ENCODE measurements at regions not wholly inside any gene's neighbourhood (a gene's known extent, or its start where the extent isn't known, plus 50 kb on each side); places are given as distances from the start of the nearest gene placed in this dataset.
"Not testable (repeated sequence)": the region's sequence is repeated elsewhere in the genome, so short reads cannot be mapped to it uniquely, and the experiment has no call there.

- no peak for DNase-seq
These were observed 484.4 kb downstream of the ATP23 start for GRCh38 chr12:58425481-58426392.

GRCh38 chr12:58426437-58426836 lies 485.1 kb downstream of the ATP23 start:
- DNase-seq = not testable (repeated sequence)

- no peak for DNase-seq
These were observed 486.3 kb downstream of the LRIG3 start for GRCh38 chr12:58433959-58434358.

- no peak for DNase-seq
These were observed 485.6 kb downstream of the LRIG3 start for GRCh38 chr12:58434726-58435125.

GRCh38 chr12:58435647-58436046 lies 484.7 kb downstream of the LRIG3 start:
- no peak for DNase-seq

- no peak for DNase-seq
These were observed 478.8 kb downstream of the LRIG3 start for GRCh38 chr12:58441483-58441882.

- DNase-seq = peak in 1 of 2 experiments; percentile 31
These were observed 476.9 kb downstream of the LRIG3 start for GRCh38 chr12:58443273-58443980.

GRCh38 chr12:58443981-58444371 lies 476.3 kb downstream of the LRIG3 start:
- no peak for DNase-seq

- no peak for DNase-seq
These were observed 469.3 kb downstream of the LRIG3 start for GRCh38 chr12:58450868-58451482.

GRCh38 chr12:58452546-58452945 lies 467.8 kb downstream of the LRIG3 start:
- no peak for DNase-seq

- no peak for DNase-seq
These were observed 467.0 kb downstream of the LRIG3 start for GRCh38 chr12:58453306-58453705.

- no peak for DNase-seq
These were observed 465.2 kb downstream of the LRIG3 start for GRCh38 chr12:58455136-58455535.

GRCh38 chr12:58458102-58458501 lies 462.2 kb downstream of the LRIG3 start:
- DNase-seq = no peak

- no peak for DNase-seq
These were observed 461.1 kb downstream of the LRIG3 start for GRCh38 chr12:58459191-58459590.

- DNase-seq = no peak
These were observed 457.3 kb downstream of the LRIG3 start for GRCh38 chr12:58463051-58463450.

- DNase-seq = no peak
These were observed 454.9 kb downstream of the LRIG3 start for GRCh38 chr12:58465418-58465817.

GRCh38 chr12:58470266-58471010 lies 449.9 kb downstream of the LRIG3 start:
- no peak for DNase-seq

- peak in 1 of 2 experiments; percentile 4 for DNase-seq
These were observed 440.9 kb downstream of the LRIG3 start for GRCh38 chr12:58479401-58479800.

GRCh38 chr12:58481811-58482210 lies 438.5 kb downstream of the LRIG3 start:
- no peak for DNase-seq

- DNase-seq = no peak
These were observed 433.0 kb downstream of the LRIG3 start for GRCh38 chr12:58487255-58487654.

GRCh38 chr12:58487678-58488161 lies 432.6 kb downstream of the LRIG3 start:
- DNase-seq = no peak

- no peak for DNase-seq
These were observed 430.9 kb downstream of the LRIG3 start for GRCh38 chr12:58489394-58489793.

GRCh38 chr12:58491306-58491705 lies 429.0 kb downstream of the LRIG3 start:
- DNase-seq = no peak
